HG03520 (cell line): ENCODE measurements at regions not wholly inside any gene's neighbourhood (a gene's known extent, or its start where the extent isn't known, plus 50 kb on each side); places are given as distances from the start of the nearest gene placed in this dataset.

Experiments used
- ATAC-seq: cut with Tn5 transposase; IDR thresholded peaks from one replicate; pipeline ENCODE4 v1.9.1; 2021; ENCODE audit warnings: mild to moderate bottlenecking, moderate library complexity; ENCODE audit not compliant: unreplicated experiment

GRCh38 chr5:18095061-18095460 lies 460.8 kb downstream of the TAF11L14 start:
- ATAC-seq: no peak

DNA sequence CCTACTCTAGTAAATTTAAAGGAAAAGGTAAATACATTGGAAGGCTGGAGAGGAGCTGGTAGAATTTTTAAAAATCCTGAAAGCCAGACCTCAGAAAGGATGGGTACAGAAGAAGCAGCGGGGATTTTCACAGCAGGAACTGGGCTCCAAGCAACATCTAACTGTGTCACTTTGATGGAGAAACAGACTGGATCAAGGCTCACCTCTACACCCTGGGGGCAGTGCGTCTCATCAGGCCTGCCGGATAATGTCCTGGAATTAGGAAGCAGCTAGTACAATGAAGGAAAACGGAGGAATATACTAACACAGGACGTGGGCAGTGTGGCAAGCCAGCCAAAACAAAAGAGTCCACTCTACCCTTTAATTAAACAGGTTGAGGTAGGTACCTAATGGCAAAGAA lies 463.6 kb downstream of the TAF11L14 start:
- no peak for ATAC-seq

GRCh38 chr5:18098691-18099090 lies 464.4 kb downstream of the TAF11L14 start:
- ATAC-seq: no peak

DNA sequence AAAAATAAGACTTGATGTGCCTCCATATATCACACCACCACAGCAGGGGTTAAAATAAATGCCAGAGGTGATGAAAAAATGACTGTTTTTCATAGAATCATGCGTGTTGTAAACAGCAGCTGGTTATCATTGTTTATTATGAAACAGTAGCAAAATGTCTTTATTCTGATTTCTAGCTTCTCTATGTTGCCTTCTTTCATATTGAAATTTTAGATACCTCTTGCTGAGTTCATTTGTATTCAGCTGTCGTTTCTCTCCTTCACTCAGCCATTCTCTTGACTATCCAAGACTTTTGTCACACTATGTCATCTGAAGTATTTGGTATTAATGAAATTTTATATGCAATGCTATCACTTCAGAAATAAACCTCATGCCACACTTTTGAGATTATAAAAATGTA lies 465.0 kb downstream of the TAF11L14 start:
- ATAC-seq: no peak

DNA sequence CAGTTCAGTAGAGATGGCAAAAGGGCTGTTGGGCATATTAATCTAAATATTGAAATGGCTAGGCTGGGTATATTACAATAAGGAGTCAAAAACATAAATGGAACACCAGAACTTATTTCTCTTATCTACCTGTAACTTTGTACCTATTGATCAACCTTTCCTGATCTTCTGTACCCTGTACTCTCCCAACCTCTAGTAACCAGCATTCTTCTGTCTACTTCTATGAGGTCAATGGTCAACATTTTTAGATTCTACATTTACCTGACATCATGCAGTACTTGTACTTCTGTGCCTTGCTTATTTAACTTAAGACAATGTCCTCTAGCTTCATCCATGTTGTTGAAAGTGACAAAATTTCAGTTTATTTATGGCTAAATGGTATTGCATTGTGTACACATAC lies 467.3 kb downstream of the TAF11L14 start:
- no peak for ATAC-seq

DNA sequence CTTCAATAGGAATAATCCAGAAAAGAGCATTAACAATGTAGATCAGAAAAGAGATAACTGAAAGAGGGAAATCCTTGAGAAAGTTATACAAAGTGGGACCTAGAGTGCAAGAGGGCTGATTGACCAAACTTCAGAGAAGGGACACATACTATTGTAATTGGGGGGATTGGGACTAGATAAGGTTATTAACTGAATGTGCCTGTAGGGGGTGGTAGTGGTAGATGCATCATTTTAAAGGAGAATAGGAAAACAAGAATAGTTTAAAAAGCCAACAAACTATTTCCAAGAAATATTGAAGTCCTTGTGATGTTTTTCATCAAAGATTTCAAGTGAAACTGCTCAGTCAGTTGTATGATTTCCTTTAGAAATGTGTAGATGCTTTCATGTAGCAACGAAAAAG lies 468.5 kb downstream of the TAF11L14 start:
- ATAC-seq: no peak

DNA sequence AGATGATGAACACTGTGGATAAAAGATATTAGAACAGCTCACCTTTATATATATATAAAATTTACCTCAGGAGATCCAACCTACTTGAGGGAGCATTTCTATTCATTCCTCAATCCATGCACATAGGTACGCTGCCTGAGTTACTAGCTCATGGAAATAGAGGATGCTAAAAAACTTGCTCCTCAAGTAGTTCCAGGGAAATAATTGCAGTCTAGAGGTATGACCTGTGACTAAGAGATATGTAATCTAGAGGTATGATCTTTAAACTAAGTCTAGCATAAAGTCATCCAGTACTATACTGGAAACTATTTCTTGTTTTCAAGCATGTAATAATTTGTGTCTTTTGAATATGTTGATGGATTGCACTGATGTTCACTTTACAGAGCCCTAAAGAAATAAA lies 471.2 kb downstream of the TAF11L14 start:
- no peak for ATAC-seq

- no peak for ATAC-seq
Observed at GRCh38 chr5:18111906-18112465, 477.7 kb downstream of the TAF11L14 start.

GRCh38 chr5:18113721-18114120 lies 479.5 kb downstream of the TAF11L14 start:
- ATAC-seq: no peak

GRCh38 chr5:18114151-18114757 lies 480.0 kb downstream of the TAF11L14 start:
- no peak for ATAC-seq

DNA sequence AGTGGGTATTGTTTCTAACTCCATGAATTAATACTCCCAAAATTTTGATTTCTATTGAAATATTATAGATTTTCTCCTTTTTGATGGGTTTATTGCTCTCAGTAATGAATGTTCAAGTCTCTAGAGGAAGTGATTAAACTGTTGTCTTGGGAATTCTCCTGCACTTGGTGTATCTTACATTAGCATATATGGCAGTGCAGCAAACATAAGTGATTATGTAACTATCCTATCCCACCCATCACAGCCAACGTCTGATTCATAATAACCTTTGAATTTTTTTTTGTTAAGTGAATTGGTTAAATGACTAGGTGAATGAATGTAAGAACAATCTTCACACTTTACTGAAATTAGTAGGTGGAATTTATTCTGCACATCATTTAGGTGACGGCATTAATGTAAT lies 483.7 kb downstream of the TAF11L14 start:
- no peak for ATAC-seq

DNA sequence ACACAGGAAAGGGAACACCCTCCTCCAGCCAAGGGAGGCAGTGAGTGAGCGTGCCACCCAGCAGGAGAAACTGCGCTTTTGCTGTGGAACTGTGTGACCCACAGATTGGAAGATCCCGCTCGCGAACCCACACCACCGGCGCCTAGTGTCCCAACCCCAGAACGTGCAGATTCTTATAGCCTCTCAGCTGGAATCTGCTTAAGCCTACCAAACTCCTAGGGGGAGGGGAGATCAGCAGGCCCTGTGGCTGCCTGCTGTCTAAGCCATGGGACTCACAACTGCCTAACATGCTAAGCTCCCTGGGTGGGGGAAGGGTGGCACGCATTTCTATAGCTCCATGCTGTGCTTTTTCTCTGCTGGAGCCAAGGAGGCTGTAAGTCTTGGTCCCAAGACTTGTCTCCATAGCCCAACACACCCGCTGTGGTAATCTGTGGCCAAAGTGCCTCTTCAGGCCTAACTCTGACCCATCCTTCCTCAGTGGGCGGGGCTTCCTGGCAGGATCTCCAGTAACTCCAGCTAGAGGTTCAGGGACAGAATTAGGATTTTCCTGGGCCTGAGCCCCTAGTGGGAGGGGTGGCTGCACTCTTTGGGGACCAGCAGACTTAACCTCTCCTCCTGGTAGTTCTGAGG lies 485.0 kb downstream of the TAF11L14 start:
- ATAC-seq: no peak

DNA sequence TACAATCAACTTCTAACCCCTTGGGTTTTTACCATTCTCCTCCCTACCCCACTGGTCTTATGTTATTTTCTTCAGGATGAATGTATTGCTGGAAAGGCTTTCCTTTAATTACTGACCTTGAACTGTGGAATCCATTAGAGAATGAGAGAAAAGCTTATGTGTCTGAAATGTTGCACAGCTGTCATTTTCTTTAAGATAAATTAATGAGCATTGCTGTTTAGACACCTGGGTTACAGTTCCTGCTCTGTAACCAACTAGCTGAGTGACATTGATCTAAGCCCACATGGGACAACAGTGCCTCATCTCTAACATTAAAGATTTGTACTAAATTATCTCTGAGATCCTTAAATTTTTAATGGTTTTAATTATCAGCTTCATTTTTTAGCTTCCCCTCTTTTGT lies 507.0 kb downstream of the TAF11L14 start:
- ATAC-seq: no peak

DNA sequence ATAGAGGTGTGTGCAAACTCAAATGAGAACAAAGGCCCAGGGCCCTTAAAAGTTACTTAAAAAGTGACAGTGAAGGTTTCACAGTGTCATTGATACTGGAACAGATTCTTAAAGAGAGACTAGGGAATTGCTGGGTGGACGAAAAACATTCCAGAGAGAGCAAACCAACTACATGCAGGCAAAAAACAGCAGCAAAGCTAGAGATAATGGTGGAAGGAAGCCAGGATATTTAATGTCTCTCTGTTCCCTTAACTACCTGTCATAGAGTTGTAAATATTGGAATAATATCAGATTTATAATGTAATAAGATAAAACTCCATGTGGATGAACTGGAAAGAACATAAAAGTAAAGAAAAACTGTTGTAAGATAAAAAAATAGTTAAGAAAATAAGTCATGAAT lies 508.6 kb downstream of the TAF11L14 start:
- ATAC-seq: no peak

- no peak for ATAC-seq
Observed at GRCh38 chr5:18152671-18153070, 518.4 kb downstream of the TAF11L14 start.

DNA sequence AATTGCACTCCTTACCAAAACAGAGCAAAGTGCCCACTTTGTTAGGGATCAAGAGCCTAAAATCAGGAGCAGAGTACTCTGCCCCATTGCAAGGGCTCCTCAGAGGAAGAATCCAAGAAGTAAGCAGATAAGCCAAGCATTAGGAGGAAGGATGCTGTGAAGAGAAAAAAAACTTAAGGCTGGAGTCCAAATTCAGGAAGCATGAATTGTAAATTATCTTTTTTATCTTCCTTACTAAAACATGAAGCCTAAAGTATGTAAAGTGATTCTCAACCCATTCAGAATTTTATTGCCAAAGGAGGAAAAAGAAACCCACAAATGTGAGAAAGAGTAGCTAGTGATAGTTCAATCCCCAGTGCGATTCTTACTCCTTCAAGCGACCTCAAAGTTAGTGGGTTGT lies 523.9 kb downstream of the TAF11L14 start:
- no peak for ATAC-seq

DNA sequence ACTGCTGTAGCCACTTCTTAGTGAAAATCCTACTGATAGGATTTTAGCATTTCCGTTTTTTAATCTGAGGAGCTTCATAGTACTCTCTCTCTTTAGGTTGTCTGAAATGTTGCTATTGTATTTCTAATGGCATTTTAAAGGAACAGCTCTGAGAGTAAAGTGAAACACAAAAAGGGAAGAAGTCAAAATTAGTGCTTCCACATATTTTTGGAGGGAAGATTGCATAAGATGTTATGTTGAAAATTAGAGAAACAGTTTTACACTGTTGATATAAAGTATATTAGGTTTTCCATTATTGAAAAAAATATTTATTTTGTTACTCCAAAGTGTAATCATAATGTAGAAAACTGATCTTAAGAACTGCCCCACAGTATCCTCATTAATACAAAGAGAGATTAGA lies 525.1 kb downstream of the TAF11L14 start:
- no peak for ATAC-seq

GRCh38 chr5:18171684-18172083 lies 537.4 kb downstream of the TAF11L14 start:
- no peak for ATAC-seq

GRCh38 chr5:18179579-18179978 lies 545.3 kb downstream of the TAF11L14 start:
- ATAC-seq: no peak

GRCh38 chr5:18181575-18181974 lies 547.3 kb downstream of the TAF11L14 start:
- ATAC-seq: no peak

DNA sequence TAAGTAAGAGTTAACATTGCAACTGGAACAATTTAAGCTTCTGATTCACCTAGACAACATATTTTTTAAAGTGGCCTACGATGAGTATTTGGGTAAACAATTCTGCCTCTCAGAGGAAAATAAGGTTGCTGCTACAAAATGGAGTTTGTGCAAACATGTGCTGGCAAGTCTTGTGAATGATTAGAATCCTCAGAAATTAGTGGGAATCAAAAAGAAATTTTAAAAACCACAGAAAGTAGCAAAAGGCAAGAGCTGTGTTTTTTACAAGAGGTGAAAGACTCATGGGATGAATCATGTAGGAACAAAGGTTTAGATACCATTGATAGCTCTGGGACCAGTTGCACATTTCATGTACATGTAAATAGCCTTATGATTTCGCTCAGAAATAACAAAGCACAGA lies 561.6 kb downstream of the TAF11L14 start:
- ATAC-seq: no peak

DNA sequence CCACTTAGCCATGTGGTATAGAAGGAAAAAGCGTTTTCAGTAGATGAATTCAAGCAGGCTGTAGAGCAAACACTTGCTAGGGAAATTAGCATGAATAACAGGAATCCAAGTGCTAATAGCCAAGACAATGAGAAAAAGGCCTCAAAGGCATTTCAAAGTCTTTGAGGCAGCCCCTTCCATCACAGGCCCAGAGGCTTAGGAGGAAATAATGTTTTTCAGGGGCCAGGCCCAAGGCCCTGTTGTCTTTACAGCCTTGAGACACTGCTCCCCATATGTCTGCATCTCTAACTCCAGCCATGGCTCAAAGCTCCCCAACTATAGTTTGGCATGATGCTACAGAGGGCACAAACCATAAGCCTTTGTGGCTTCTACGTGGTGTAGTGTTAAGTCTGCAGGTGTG lies 563.5 kb downstream of the TAF11L14 start:
- ATAC-seq: no peak

GRCh38 chr5:18202164-18202563 lies 567.9 kb downstream of the TAF11L14 start:
- no peak for ATAC-seq
